DND-41 (cell line): ENCODE measurements at regions not wholly inside any gene's neighbourhood (a gene's known extent, or its start where the extent isn't known, plus 50 kb on each side); places are given as distances from the start of the nearest gene placed in this dataset.
A peak's percentile ranks its signal among the peaks of the same experiment; 100 is the strongest.

Experiments used
- EZH2 ChIP-seq: IDR thresholded peaks from 3 replicates; pipeline ENCODE4 v1.6.1; 2012; ENCODE audit warnings: borderline replicate concordance, low read depth, mild to moderate bottlenecking, moderate library complexity, low read length, inconsistent platforms; ENCODE audit not compliant: severe bottlenecking
- TF ChIP-seq, protein P1 (sequence below): IDR thresholded peaks from 2 replicates; pipeline ENCODE4 v1.5.1; 2012; ENCODE audit warnings: borderline replicate concordance, low read length, moderate library complexity, mild to moderate bottlenecking; ENCODE audit not compliant: poor library complexity, severe bottlenecking; ENCODE audit errors: extremely low read depth

DNA sequence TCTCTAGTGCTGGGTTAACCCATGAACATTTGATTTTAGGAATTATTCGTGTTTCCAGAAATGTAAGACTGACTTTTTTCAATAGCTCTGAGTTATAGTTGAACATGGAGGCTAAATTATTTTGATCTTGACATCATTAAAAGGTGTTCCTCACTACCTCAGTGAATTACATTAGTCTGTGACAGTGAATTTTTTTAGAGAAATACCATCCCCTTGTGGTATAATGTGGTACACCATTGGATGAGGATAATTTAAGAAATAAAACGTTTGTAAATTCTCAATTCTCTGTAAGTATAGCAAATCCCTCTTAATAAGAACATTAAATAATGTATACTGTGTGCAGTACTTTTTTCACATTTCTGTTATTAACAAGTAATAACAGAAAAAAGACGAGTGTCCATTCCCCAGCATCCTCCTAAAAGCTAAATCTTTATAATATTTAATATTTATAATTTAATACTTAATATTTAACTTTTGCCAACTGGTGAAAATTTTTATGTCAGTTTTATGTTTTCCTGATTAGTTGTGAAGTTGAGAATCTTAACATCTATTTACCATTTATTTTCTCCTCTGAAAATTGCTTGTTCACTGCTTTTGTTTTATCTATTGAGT, 70.3 kb upstream of the CWC22 start:
- TF ChIP-seq, protein P1, sequence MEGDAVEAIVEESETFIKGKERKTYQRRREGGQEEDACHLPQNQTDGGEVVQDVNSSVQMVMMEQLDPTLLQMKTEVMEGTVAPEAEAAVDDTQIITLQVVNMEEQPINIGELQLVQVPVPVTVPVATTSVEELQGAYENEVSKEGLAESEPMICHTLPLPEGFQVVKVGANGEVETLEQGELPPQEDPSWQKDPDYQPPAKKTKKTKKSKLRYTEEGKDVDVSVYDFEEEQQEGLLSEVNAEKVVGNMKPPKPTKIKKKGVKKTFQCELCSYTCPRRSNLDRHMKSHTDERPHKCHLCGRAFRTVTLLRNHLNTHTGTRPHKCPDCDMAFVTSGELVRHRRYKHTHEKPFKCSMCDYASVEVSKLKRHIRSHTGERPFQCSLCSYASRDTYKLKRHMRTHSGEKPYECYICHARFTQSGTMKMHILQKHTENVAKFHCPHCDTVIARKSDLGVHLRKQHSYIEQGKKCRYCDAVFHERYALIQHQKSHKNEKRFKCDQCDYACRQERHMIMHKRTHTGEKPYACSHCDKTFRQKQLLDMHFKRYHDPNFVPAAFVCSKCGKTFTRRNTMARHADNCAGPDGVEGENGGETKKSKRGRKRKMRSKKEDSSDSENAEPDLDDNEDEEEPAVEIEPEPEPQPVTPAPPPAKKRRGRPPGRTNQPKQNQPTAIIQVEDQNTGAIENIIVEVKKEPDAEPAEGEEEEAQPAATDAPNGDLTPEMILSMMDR: peak; percentile 52
- no peak for TF ChIP-seq EZH2
